C4-2B (cell line): ENCODE measurements at regions not wholly inside any gene's neighbourhood (a gene's known extent, or its start where the extent isn't known, plus 50 kb on each side); places are given as distances from the start of the nearest gene placed in this dataset.
A peak's percentile ranks its signal among the peaks of the same experiment; 100 is the strongest.

ENCODE experiments used
- H3K27ac ChIP-seq: fragments of 450-650 bp; 2 replicates; pipeline ENCODE4 v1.5.1; 2017
- CTCF ChIP-seq: fragments of 450-650 bp; conservative IDR thresholded peaks from 2 replicates; pipeline ENCODE4 v1.5.1; 2017; ENCODE audit warnings: mild to moderate bottlenecking
- ZFX ChIP-seq: fragments of 450-650 bp; IDR thresholded peaks from 2 replicates; pipeline ENCODE4 v1.6.1; 2017

GRCh38 chr13:99035715-99036114 lies 57.9 kb upstream of the DOCK9 start:
- TF ChIP-seq CTCF = no peak
- no peak for TF ChIP-seq ZFX
- no peak overlapping the region for H3K27ac ChIP-seq

- no peak overlapping the region for H3K27ac ChIP-seq
- TF ChIP-seq CTCF (no peak), ZFX (no peak)
These were observed 59.9 kb upstream of the DOCK9 start for GRCh38 chr13:99037756-99038155.

- TF ChIP-seq CTCF (no peak), ZFX (no peak)
- no peak overlapping the region for H3K27ac ChIP-seq
These were observed 61.9 kb upstream of the DOCK9 start for GRCh38 chr13:99039718-99040280.

- no peak for TF ChIP-seq ZFX
- TF ChIP-seq CTCF = no peak
- peak overlapping the region; percentile 36; the same call in 1 of the 2 replicates for H3K27ac ChIP-seq
These were observed 62.8 kb upstream of the DOCK9 start for GRCh38 chr13:99040536-99041131.

GRCh38 chr13:99041337-99041736 lies 63.5 kb upstream of the DOCK9 start:
- TF ChIP-seq ZFX (no peak), CTCF (no peak)
- peak overlapping the region; percentile 36; the same call in 1 of the 2 replicates for H3K27ac ChIP-seq

GRCh38 chr13:99041788-99042187 lies 63.9 kb upstream of the DOCK9 start:
- no peak for TF ChIP-seq ZFX
- no peak for TF ChIP-seq CTCF

GRCh38 chr13:99042521-99043250 lies 64.8 kb upstream of the DOCK9 start:
- no peak overlapping the region for H3K27ac ChIP-seq
- no peak for TF ChIP-seq ZFX

More at GRCh38 chr13:99041788-99042187, 63.9 kb upstream of the DOCK9 start:
- H3K27ac ChIP-seq = no peak overlapping the region
